GM18508 (cell line): ENCODE measurements at regions not wholly inside any gene's neighbourhood (a gene's known extent, or its start where the extent isn't known, plus 50 kb on each side); places are given as distances from the start of the nearest gene placed in this dataset.

Source experiments
- ATAC-seq: cut with Tn5 transposase; IDR thresholded peaks from one replicate; pipeline ENCODE4 v1.9.1; 2021; ENCODE audit warnings: moderate number of reproducible peaks; ENCODE audit not compliant: insufficient read depth, unreplicated experiment

DNA sequence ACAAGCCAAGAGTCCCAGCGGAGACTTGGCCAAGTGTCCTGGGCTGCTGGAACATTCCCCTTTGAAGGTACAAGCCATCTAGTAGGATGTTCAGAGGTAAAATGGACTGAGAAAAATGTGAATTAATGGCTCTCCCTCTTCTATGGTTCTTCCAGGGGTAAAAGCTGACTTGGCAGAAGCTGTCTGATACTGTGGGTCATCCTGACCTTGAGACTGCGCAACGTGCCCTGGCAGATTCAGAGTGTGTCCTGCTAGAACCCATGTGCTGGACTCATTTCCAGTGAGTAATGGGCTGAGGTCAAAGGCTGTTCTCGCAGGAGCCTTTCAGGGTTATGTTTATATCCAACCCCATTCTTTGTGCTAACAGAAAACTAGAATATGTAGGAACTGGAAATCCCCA is 423.0 kb upstream of the CD180 start:
- no peak for ATAC-seq

GRCh38 chr5:67619235-67619634 is 422.6 kb upstream of the CD180 start:
- ATAC-seq, result no peak

GRCh38 chr5:67617051-67617450 is 420.5 kb upstream of the CD180 start:
- ATAC-seq, result no peak

- ATAC-seq, result no peak
Observed at GRCh38 chr5:67612961-67613360, 416.4 kb upstream of the CD180 start.

- no peak for ATAC-seq
Observed at GRCh38 chr5:67610186-67610912, 413.8 kb upstream of the CD180 start.

- no peak for ATAC-seq
Observed at GRCh38 chr5:67607958-67608357, 411.4 kb upstream of the CD180 start.

DNA sequence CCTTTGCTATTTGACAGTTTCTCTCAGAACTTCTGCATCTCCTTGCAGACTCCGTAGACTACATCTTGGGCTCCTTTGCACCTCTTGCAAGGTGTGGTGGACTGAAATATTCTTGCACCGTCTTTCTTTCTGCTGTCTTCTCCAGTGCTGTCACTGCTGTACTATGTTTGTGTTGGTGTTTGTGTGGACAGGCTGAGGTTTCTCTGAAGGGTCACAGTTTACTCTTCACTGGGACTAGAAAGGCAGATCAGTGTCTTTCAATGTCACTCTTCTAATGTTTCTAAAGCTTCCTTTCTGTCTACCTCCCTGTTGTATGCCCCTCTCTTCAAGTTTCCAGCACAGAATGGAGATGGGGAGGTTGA is 410.0 kb upstream of the CD180 start:
- no peak for ATAC-seq

- no peak for ATAC-seq
Observed at GRCh38 chr5:67605730-67606585, 409.4 kb upstream of the CD180 start.

- no peak for ATAC-seq
Observed at GRCh38 chr5:67591491-67591890, 394.9 kb upstream of the CD180 start.

- ATAC-seq, result no peak
Observed at GRCh38 chr5:67588389-67588788, 391.8 kb upstream of the CD180 start.

DNA sequence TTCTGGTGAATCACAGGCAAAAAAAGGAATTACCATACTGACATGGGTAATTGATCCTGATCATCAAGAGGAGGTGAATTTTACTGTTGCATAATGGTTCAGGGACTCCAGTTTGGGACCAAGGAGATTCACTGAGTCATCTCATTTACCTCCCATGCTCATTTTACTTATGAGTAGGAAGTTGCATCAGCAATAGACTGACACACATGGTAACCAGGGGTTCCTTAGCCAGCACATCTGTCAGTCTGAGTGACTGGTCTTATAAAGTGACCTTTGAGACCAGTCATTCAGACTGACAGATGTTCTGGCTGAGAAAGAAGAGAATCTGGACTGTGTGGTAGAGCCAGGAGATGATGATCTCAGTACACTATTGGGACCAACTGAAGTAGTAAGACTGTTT is 384.6 kb upstream of the CD180 start:
- ATAC-seq, result no peak

DNA sequence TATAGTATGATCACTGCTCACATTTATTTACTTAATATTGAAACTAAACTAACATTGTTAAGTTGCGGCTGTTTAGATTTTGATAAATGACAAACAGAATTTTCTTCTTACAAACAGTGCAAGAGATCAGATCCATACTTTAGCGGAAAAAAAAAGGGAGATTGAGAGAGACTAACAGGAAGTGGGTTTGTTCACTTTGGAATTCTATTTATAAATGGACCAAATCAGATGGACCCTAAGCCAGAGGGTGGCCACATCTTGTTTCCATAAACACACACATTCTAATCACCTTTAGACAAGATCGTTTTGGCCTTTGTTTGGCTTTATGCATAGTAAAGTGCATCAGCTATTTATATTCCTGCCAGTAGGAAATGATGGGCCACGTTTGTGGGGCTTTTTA is 381.4 kb upstream of the CD180 start:
- no peak for ATAC-seq

- ATAC-seq, result no peak
Observed at GRCh38 chr5:67577424-67577823, 380.8 kb upstream of the CD180 start.

DNA sequence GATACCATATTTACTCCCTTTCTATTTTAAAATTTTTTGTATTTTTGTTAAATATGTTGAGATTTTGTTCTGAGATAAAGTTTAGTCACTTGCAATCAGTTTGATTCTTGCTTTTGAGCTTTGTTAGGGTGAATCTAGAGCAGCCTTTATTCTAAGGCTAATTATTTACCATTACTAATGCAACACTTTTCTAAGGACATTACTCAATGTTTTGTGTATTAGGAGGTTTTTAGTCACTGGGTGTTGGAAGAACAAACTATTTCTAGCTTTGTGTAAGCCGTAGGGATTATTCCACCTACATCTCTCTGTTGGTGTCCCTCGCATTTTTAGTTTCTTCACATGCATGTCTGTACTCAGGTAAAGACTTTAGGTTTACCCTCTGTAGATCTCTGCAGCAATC is 379.5 kb upstream of the CD180 start:
- ATAC-seq, result no peak

DNA sequence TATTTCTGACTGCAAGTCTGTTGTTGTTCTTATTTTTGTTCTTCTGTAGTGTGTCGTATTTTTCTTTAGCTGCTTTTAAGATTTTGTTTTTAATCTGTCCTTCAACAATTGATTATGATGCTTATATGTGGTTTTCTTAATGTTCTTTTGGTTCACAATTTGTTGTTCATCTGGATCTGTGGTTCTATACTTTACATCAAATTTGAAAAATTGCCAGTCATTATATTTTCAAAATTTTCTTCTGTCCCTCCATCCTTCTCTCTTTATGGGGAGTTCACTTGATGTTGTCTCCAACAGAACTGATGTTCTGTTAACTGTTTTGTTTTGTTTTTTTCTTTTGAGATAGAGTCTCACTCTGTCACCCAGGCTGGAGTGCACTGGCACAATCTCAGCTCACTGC is 378.5 kb upstream of the CD180 start:
- no peak for ATAC-seq

DNA sequence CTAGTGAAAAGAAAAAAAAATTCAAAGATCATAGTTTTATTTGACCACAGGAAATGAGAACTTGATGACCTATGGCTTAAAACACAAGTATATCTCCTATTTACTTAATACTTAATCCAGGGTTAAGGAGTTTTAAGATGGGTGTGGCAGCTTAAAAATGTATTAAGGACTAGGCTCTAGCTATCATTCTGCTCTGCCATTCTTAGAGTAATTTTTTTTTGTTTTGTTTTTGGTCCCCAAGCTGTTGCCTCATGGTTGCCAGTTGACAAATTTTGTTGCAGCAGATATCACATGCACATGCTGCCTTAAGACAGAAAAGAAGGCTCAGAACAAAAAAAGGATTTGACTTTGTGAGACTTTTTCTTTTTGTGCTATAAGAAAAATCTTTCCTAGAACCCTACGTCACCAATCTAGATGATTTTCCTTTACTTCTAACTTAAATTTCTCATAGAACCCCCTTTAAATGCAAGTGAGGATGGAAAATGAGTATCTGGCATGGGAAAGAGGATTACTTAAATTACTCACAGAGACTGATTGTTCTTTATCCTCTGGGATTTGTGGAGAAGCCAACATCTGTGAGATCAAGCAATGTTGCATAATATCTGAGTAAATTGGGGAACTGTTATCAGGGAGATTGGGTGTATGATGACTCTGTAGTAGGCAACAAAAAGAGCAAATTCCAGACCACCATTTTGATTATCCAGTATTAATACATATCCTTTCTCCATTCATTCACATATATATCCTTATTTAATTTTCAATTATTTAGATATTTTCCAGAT is 364.7 kb upstream of the CD180 start:
- ATAC-seq, result no peak

DNA sequence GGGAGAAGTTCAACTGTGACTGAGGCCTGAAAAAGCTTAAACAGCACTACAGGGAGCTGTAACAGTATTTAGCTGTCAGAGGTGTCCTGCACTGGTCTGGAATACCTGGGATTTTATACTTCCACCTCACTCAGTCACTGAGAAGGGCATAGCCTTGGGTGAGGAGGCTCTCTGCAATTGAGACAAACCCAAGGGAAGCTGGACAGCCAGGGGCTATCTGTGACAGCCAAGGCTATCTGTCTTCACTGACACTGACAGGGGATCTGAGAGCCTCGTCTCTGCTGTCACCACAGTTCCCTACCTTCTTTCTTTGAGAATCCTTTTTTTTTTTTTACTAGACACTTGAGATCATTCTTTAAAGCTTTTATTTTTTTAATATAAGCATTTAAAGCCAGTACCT is 356.2 kb upstream of the CD180 start:
- ATAC-seq, result no peak

DNA sequence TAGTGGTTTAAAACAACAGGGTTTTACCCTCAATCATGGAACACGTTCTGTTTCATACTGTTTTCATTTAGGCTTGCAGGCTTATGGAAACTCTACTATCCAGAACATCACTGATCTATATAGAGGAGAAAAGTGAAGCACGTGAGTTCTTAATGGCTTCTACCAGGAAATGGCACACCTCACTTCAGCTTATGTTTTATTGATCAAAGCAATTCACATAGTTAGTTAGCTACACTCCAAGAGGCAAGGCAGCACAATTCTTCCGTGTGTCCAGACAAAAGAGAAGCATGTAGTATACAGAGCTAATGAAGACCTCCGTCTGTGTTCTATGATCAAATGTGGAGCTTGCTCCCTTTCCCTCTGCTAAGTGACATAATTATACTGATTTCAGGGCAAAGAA is 353.3 kb upstream of the CD180 start:
- ATAC-seq, result no peak

- no peak for ATAC-seq
Observed at GRCh38 chr5:67549296-67549618, 352.7 kb upstream of the CD180 start.

- ATAC-seq, result no peak
Observed at GRCh38 chr5:67548520-67549295, 352.1 kb upstream of the CD180 start.

DNA sequence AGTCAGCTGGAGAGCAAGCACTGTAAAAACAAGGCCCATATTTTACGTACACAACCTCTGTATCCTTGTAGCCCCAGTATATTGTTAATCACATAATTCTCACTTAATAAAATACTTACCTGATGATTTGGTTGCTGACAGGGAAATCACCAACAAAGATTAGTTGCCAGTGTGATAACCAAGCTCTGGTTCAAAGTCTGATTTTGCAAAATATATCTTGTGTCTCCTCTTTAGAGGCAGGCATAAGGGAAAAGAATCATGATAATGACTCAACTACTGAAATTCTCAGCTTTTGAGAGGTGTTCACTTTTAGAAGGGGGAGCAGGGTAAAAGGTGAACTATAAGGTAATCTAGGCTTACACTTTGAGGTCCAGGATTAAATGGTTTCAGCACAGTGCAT is 351.1 kb upstream of the CD180 start:
- no peak for ATAC-seq
